A673 (cell line): ENCODE measurements at regions not wholly inside any gene's neighbourhood (a gene's known extent, or its start where the extent isn't known, plus 50 kb on each side); places are given as distances from the start of the nearest gene placed in this dataset.

Experiments
- BruUV-seq: library from RNA; stranded (reverse); fragments of 400-500 nt; replicated peaks from 2 replicates; lab custom pipeline; 2021; lab: Mats Ljungman, UMichigan
- CTCF ChIA-PET: fragments of 300-600 bp; sonication (Branson Sonifier 250); formaldehyde crosslinking; loops from one replicate; lab custom pipeline; 2022; ENCODE audit warnings: antibody characterized with exemption; lab: Charles Lee
- POLR2A ChIA-PET: fragments of 300-600 bp; sonication (Branson Sonifier 250); formaldehyde crosslinking; loops from one replicate; lab custom pipeline; 2022; ENCODE audit warnings: antibody characterized with exemption; ENCODE audit not compliant: low non-redundant PET; lab: Charles Lee
- DNase-seq: peaks from one replicate; pipeline ENCODE4 v3.0.0-alpha.2; 2015; ENCODE audit warnings: low spot score
- H3K27ac ChIP-seq: fragments of 200-600 bp; sonication (generic); 2 replicates; pipeline ENCODE4 v1.5.1; 2016; ENCODE audit warnings: mixed run types, low read depth, mild to moderate bottlenecking, mixed read lengths, antibody characterized with exemption, low read length; ENCODE audit not compliant: poor library complexity, severe bottlenecking
- H3K27me3 ChIP-seq: fragments of 200-600 bp; sonication (generic); replicated peaks from 2 replicates; pipeline ENCODE4 v1.6.1; 2017; ENCODE audit warnings: mixed run types, low read depth, mild to moderate bottlenecking, mixed read lengths, antibody characterized with exemption, low read length; ENCODE audit not compliant: insufficient read depth, poor library complexity
- H3K36me3 ChIP-seq: fragments of 200-600 bp; sonication (generic); 2 replicates; pipeline ENCODE4 v1.6.1; 2016; ENCODE audit warnings: mixed run types, mild to moderate bottlenecking, mixed read lengths, antibody characterized with exemption, low read length; ENCODE audit not compliant: insufficient read depth, poor library complexity, severe bottlenecking
- H3K4me1 ChIP-seq: fragments of 200-600 bp; sonication (generic); 2 replicates; pipeline ENCODE4 v1.6.1; 2017; ENCODE audit warnings: mixed run types, mild to moderate bottlenecking, mixed read lengths, antibody characterized with exemption, low read length; ENCODE audit not compliant: insufficient read depth, poor library complexity, severe bottlenecking
- H3K4me3 ChIP-seq: fragments of 200-600 bp; sonication (generic); 2 replicates; pipeline ENCODE4 v1.5.1; 2016; ENCODE audit warnings: low read depth, mixed run types, mild to moderate bottlenecking, mixed read lengths, low read length; ENCODE audit not compliant: poor library complexity, severe bottlenecking
- H3K9me3 ChIP-seq: fragments of 200-600 bp; sonication (generic); 2 replicates; pipeline ENCODE4 v1.6.1; 2016; ENCODE audit warnings: mixed run types, low read depth, mild to moderate bottlenecking, mixed read lengths, antibody characterized with exemption, low read length; ENCODE audit not compliant: poor library complexity, severe bottlenecking
- EZH2 ChIP-seq: fragments of 200-600 bp; sonication (generic); IDR thresholded peaks from 2 replicates; pipeline ENCODE4 v1.6.1; 2017; ENCODE audit warnings: borderline replicate concordance, low read depth, mild to moderate bottlenecking, mixed read lengths, antibody characterized with exemption, low read length; ENCODE audit not compliant: poor library complexity, severe bottlenecking
- intact Hi-C: fragments of 100-400 bp; cut with micrococcal nuclease; formaldehyde crosslinking; loops from one replicate; pipeline ENCODE4 v1.10.0; 2022; ENCODE audit not compliant: unreplicated experiment
- TF ChIP-seq, protein P1 (sequence below): fragments of 300-800, 200-600 bp; sonication (generic); conservative IDR thresholded peaks from 2 replicates; pipeline ENCODE4 v1.5.1; 2017; ENCODE audit warnings: low read depth, mild to moderate bottlenecking, antibody characterized with exemption, low read length, moderate library complexity, mixed read lengths

DNA sequence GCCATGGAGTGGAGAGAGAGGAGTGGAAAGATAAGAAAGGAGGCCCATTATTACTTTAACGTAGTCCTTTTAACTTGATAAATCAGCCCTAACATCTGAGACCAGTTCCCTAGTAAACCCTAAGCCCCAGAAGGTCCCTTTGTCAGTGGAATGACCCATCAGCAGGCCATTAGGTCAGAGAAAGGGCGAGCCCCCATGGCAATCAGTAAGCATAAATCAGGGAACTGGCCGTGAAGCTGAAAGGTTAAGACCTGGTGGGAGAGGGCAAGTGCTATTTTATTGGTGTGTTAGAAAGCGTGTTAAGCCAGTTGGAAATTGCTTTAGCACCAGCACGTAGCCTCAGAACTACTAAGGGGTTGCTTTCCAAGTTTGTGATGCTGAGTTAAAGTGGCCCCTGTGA lies 708.0 kb downstream of the BCL11B start:
- no peaks in the 10 kb centered on the region for H3K36me3 ChIP-seq
- TF ChIP-seq EZH2: no peak
- TF ChIP-seq, protein P1, sequence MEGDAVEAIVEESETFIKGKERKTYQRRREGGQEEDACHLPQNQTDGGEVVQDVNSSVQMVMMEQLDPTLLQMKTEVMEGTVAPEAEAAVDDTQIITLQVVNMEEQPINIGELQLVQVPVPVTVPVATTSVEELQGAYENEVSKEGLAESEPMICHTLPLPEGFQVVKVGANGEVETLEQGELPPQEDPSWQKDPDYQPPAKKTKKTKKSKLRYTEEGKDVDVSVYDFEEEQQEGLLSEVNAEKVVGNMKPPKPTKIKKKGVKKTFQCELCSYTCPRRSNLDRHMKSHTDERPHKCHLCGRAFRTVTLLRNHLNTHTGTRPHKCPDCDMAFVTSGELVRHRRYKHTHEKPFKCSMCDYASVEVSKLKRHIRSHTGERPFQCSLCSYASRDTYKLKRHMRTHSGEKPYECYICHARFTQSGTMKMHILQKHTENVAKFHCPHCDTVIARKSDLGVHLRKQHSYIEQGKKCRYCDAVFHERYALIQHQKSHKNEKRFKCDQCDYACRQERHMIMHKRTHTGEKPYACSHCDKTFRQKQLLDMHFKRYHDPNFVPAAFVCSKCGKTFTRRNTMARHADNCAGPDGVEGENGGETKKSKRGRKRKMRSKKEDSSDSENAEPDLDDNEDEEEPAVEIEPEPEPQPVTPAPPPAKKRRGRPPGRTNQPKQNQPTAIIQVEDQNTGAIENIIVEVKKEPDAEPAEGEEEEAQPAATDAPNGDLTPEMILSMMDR: no peak
- no peaks in the 10 kb centered on the region for H3K4me1 ChIP-seq
- no peak overlapping the region for H3K4me3 ChIP-seq
- DNase-seq: no peak
- CTCF ChIA-PET: no interaction called here
- BruUV-seq: no TSS peak
- intact Hi-C loops: no loop called here
- no peaks in the 10 kb centered on the region for H3K27me3 ChIP-seq
- H3K9me3 ChIP-seq: no peaks in the 10 kb centered on the region
- no peak overlapping the region for H3K27ac ChIP-seq
- POLR2A ChIA-PET: no interaction called here

DNA sequence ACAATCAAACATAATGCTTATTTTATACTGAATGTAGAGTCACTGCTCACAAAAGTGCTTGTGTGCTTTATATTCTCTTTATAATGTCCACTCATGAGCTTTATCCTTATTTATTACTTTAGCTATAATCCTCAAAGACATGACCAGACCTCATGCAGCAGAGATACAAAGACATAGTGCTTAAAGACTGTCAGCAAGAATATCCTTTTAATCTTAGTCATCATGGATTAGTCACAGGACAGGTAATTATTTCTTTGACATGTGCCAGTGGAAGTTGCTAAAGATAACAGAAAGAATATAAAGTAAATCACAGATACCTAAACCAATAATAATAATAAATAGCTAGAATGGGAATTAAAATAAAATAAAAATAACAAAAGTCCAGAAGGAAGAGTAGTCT lies 707.5 kb downstream of the BCL11B start:
- no peak overlapping the region for H3K4me3 ChIP-seq
- H3K36me3 ChIP-seq: no peaks in the 10 kb centered on the region
- H3K9me3 ChIP-seq: no peaks in the 10 kb centered on the region
- CTCF ChIA-PET: no interaction called here
- H3K27ac ChIP-seq: no peak overlapping the region
- POLR2A ChIA-PET: no interaction called here
- no peak for TF ChIP-seq EZH2
- intact Hi-C loops: no loop called here
- no TSS peak for BruUV-seq
- no peak for DNase-seq
- H3K27me3 ChIP-seq: no peaks in the 10 kb centered on the region
- H3K4me1 ChIP-seq: no peaks in the 10 kb centered on the region

DNA sequence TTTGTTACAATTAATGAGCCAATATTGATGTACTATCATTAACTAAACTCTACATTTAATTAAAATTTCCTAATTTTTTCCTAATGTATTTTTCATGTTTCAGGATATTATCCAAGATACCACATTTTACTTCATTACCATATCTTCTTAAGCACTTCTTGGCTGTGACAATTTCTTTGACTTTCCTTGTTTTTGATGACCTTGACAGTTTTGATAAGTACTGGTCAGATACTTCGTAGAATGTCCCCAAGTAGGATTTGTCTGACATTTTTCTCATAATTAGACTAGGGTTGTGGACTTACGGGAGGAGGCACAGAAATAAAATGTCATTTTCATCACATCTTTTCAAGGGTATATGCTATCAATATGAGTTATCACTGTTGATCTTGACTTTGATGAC lies 700.9 kb downstream of the BCL11B start:
- TF ChIP-seq, protein P1: no peak
- no peak for TF ChIP-seq EZH2
- no peak overlapping the region for H3K4me3 ChIP-seq
- H3K36me3 ChIP-seq: no peaks in the 10 kb centered on the region
- intact Hi-C loops: no loop called here
- no peaks in the 10 kb centered on the region for H3K4me1 ChIP-seq
- no peaks in the 10 kb centered on the region for H3K27me3 ChIP-seq
- no peaks in the 10 kb centered on the region for H3K9me3 ChIP-seq
- no TSS peak for BruUV-seq
- POLR2A ChIA-PET: no interaction called here
- DNase-seq: no peak
- CTCF ChIA-PET: no interaction called here
- no peak overlapping the region for H3K27ac ChIP-seq

DNA sequence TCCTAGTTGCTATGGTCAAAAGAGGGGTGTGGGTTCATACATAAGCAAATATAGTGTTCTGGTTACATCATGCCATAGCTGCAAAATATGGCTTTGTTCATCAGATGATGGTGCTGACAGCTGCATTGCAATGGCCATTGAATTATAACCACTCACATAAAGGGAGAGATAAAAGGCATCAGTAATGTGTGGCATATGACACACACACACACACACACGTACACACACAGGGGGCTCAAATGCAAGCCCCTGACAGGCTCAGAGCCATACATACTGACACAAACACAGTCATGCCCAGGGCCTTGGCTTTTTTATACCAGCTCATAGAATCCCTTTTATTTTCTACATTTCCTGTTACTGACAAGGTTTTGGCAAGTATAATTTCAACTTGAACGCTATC lies 698.9 kb downstream of the BCL11B start:
- DNase-seq: no peak
- ChIA-PET CTCF (no interaction called here), POLR2A (no interaction called here)
- no peaks in the 10 kb centered on the region for H3K9me3 ChIP-seq
- no peak overlapping the region for H3K27ac ChIP-seq
- TF ChIP-seq, protein P1: no peak
- no peak for TF ChIP-seq EZH2
- H3K36me3 ChIP-seq: no peaks in the 10 kb centered on the region
- intact Hi-C loops: no loop called here
- no peak overlapping the region for H3K4me3 ChIP-seq
- H3K27me3 ChIP-seq: no peaks in the 10 kb centered on the region
- no peaks in the 10 kb centered on the region for H3K4me1 ChIP-seq
- BruUV-seq: no TSS peak
